Peyer's patch (tissue), 4 donors: ENCODE measurements at regions not wholly inside any gene's neighbourhood (a gene's known extent, or its start where the extent isn't known, plus 50 kb on each side); places are given as distances from the start of the nearest gene placed in this dataset.

ENCODE experiments used
- CTCF ChIP-seq, 6 experiments: fragments of 450-650 bp in 4 of 6; fragments of 200-600 bp in 2 of 6; sonication (generic) in 1 of 6; IDR thresholded peaks; one replicate each; pipeline ENCODE4 v1.5.1; 2017 to 2019; ENCODE audit warnings: antibody characterized with exemption in 6 of 6, mild to moderate bottlenecking in 3 of 6, moderate library complexity in 1 of 6
- POLR2A ChIP-seq, 2 donors: fragments of 450-650 bp; IDR thresholded peaks; one replicate each; pipeline ENCODE4 v1.5.1; 2017; ENCODE audit warnings: antibody characterized with exemption in 2 of 2, mild to moderate bottlenecking in 2 of 2, moderate library complexity in 2 of 2

- TF ChIP-seq CTCF (IDR thresholded peaks at IDR 0.05), result no peak
- no peak for TF ChIP-seq POLR2A (IDR thresholded peaks at IDR 0.05)
These were observed 1722.7 kb downstream of the TP53TG3F start for GRCh38 chr16:35182043-35182677.
